Iris pigment epithelial cell (primary cell): ENCODE measurements at regions not wholly inside any gene's neighbourhood (a gene's known extent, or its start where the extent isn't known, plus 50 kb on each side); places are given as distances from the start of the nearest gene placed in this dataset.

Source experiments
- DNase-seq: peaks from one replicate; pipeline ENCODE4 v3.0.0-alpha.2; 2011; ENCODE audit warnings: low read depth

DNA sequence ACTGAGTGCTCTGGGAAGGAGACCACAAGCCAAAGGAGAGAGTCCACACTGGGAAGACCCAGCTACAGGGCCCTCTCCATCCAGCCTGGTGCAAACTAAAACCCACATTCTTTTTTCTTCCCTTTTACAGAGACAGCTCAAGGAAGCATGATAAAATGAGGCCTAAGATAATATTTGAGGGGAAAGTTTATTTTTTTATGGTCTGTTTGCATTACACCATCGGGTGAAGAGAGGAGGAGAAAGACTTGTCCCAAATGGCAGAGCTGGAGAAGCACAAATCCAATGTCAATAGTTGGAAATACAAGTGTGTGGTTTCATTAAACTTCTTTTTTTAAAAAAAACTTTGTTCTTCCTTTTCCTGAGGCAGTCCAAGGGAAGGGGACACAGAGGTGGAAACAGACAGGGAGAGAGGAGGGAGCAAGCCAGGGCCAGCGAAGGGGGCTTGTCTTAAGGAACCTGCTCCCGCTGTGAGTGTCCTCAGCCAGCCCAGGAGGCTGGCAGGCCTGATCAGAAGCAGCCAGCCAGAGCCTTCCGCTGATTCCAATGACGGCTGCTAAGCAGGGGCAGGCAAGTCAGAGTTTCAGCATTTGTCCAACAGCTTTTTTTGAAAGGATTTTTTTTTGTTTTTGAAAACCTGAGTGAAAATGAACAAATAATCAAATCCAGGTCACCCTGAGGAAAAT lies 203.8 kb upstream of the SIX2 start:
- no peak for DNase-seq

GRCh38 chr2:45211636-45212035 lies 202.4 kb upstream of the SIX2 start:
- DNase-seq, result no peak

DNA sequence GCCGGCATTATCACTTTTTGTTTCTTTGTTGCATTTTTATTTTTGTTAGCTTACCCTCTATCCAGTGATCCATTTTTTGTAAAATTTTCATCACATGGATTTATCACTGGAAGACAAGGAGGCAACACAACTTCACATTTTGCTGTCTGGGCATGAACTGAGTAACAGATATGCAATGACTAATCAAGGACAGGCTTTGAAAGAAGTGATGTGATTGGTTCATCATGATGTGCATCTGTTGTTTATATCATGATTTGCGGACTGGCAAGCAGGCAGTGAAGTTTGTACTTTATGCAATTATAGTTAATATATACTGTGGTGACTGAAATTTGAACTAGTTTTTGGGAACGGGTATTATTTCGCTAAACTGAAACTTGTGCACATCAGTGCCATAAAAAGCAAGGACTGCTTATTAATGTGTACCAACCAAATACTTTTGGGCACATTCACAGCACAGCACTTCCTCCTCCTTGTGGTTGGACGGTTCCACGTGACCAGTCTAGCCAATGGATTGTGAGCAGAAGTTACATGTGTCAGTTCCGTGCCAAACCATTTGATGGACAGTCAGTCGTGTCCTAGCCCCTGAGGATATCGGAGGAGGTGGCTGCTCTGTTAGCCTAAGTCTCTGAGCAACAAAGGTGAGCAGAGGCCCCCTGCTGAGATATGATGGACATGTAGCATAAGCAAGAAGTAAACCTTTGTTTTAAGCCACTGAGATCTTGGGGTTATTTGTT lies 201.4 kb upstream of the SIX2 start:
- peak; percentile 79 for DNase-seq

- no peak for DNase-seq
These were observed 200.6 kb upstream of the SIX2 start for GRCh38 chr2:45209875-45210274.

DNA sequence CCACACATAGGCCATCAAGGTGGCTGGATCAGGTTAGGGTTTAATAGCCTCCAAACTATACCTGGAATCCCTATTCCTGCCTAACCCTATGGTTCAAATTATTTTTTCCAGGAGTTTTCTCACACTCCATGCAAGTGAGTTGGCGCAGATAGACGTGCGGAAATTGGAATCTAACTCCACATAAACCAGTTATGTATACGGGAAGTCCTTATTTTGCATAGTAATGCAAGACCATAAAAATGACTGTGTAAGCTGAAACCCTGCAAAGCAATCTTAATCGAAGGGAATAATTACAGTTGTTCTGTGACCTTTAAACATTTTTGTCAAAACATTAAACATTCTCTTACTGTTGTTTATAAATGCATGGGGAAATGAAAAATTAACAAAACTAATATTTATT lies 200.1 kb upstream of the SIX2 start:
- DNase-seq, result no peak

GRCh38 chr2:45207101-45207500 lies 197.8 kb upstream of the SIX2 start:
- DNase-seq, result no peak

- peak; percentile 28 for DNase-seq
These were observed 196.7 kb upstream of the SIX2 start for GRCh38 chr2:45205985-45206384.

DNA sequence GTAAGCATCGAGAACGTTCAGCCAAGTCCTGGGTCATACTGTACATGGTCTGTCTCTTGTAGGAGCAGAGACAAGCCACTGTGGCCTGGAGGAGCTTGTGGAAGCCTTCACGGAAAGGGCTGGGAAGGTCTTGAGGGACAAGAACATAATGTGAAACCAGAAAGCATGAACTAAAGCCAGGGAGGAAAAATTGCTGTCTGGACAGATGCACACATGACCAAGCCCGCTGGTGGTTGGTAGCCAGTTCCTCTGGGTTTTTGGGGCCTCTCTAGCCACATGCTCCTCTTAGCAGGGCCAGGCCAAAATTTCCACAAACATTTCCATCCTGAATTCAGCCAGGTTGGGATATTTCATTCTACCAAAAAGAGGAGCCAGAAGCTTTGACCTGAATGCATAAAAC lies 196.2 kb upstream of the SIX2 start:
- no peak for DNase-seq

- DNase-seq, result no peak
These were observed 194.1 kb upstream of the SIX2 start for GRCh38 chr2:45203400-45203799.

DNA sequence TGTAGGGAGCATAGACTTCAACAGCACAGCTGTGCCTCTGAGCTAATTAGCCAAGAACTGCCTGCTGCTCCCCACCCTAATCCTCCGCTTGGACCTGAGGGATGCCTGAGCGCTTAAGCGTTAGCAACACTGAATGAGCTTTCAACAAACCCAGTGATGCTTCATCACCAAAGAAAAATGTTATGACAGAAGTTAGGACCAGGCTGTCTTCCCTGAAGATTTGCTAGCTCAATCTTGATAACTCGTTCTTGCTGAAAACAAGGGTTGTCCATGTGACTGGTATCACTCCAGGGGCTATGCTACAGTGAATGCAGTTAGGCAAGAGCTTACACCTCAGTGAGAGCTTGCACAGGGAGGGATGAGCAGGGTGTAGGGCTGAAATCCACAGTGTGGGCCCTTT lies 190.7 kb upstream of the SIX2 start:
- peak; percentile 55 for DNase-seq

GRCh38 chr2:45195916-45196315 lies 186.7 kb upstream of the SIX2 start:
- DNase-seq, result no peak

GRCh38 chr2:45194596-45194995 lies 185.3 kb upstream of the SIX2 start:
- no peak for DNase-seq

DNA sequence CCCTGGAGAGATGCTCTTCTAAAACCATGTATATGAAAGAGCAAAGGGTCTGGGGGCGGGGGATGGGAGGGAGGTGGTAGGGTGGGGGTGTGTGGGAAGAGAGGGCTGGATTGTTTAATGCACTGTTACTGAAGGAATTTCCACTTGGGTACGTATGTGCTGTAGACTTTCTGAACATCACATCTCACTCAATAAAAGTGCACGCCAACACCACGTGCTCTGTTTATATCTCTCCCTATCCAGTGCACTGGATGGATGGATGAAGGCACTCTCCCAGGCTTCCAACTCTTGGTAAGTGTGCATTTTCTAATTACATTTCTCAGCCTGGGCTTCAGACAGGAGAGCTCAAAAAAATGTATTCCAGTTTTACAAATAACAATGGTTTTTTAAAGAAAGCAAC lies 184.3 kb upstream of the SIX2 start:
- no peak for DNase-seq

- no peak for DNase-seq
These were observed 183.7 kb upstream of the SIX2 start for GRCh38 chr2:45192991-45193390.

- no peak for DNase-seq
These were observed 183.2 kb upstream of the SIX2 start for GRCh38 chr2:45192481-45192880.

DNA sequence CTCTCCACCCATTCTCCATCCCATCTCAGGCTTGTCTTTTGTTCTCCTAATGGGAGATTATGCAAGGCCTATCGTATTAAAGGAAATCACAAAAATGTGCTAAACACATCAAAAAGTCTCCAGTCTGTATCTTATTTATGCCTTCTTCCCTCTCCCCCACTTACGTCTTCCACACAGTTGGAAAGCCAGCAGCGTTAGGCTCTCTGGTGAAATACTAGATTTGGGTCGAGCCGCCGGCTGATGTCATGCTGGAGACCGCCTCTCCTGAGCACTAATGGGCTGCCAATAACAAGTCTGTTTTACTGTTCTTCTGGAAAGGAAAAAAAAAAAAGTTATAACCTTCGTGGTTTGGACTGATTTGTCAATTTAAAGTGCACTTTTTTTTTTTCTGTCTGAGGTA lies 182.7 kb upstream of the SIX2 start:
- no peak for DNase-seq

GRCh38 chr2:45191146-45191863 lies 182.1 kb upstream of the SIX2 start:
- DNase-seq, result no peak

DNA sequence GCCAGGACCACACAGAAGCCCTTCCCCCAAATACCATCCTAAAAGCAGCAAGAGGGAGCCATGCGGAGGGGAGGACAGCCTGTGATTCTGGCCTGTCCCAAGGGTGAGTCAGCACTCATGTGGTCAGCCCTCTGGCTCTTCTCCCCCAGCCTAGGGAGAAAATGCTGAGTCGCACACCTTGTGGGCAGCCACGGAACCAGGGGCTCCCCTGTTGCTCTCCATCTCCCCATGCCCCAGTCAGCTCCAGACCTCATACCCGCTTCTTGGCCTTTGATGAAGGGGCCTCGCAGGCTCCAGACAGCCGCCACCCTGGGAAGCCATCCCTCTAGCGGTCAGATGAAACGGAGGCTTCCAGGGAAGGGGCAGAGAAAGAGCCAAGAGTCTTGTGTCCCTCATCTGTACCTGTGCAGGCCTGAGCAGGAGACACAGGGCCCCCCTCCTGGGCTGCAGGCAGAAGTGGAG lies 181.3 kb upstream of the SIX2 start:
- DNase-seq, result peak; percentile 69

- peak; percentile 48 for DNase-seq
These were observed 175.4 kb upstream of the SIX2 start for GRCh38 chr2:45184606-45185005.

DNA sequence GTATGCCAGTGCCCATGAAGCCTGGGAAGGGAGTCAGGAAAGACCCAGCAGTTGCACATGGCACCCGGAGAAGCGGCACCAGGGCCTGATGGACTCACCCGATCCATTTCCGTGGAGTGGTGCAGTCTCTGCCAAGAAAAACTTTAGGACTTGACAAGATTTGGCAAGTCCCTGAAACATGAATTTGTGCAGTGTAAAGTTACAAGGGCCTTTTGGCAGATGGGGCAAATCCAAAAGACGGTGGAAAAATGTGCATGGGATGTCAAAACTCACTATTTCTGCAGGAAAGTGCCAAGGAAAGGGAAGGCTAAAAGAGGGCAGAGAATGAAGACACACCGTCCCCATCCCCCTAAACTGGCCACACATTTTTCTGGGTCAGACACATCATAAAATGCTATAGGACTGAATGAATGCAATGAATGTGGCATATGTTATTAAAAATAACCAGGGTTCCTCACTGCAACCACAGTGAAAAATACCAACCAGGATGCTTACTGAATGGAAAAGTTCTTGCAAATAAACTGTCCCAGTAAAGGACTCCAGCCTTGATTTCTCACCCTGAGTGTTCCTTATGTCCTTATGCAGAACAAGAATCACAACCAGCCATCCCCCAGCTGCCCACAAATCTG lies 173.5 kb upstream of the SIX2 start:
- DNase-seq, result no peak

DNA sequence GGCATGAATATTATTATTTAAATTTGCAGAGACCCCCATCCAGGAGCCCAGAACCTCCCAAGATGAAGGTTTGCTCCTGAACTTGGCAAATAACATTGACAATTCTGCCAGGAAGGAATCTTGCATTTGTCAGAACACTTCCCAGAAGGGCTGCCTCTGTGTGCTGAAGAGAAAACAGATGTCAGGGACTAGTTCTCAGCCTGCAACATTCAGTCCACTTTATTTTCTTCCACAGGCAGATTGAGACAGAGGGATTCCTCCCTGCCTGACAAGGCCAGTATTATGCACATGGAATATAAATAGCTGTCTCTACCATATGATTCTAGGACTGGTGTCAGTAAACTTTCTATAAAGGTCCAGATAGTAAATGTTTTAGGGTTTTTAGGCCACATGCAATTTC lies 171.5 kb upstream of the SIX2 start:
- no peak for DNase-seq

- no peak for DNase-seq
These were observed 170.9 kb upstream of the SIX2 start for GRCh38 chr2:45180033-45180746.
